Thyroid gland (tissue), 4 donors: ENCODE measurements at regions not wholly inside any gene's neighbourhood (a gene's known extent, or its start where the extent isn't known, plus 50 kb on each side); places are given as distances from the start of the nearest gene placed in this dataset.

ENCODE experiments used
- CTCF ChIP-seq, 6 experiments: fragments of 200-600 bp in 3 of 6; fragments of 450-650 bp in 3 of 6; sonication (generic) in 3 of 6; IDR thresholded peaks; one replicate each; pipeline ENCODE4 v1.5.1; 2016 to 2019; ENCODE audit warnings: antibody characterized with exemption in 6 of 6, mild to moderate bottlenecking in 2 of 6, inconsistent platforms in 1 of 6, moderate library complexity in 1 of 6
- POLR2A ChIP-seq, 2 donors: fragments of 450-650 bp; IDR thresholded peaks; one replicate each; pipeline ENCODE4 v1.6.1; 2017; ENCODE audit warnings: antibody characterized with exemption in 2 of 2, mild to moderate bottlenecking in 2 of 2, moderate library complexity in 1 of 2

GRCh38 chr4:110963662-110964280 is 340.9 kb upstream of the PITX2 start:
- no peak for TF ChIP-seq CTCF (IDR thresholded peaks at IDR 0.05)
- no peak for TF ChIP-seq POLR2A (IDR thresholded peaks at IDR 0.05)
